PC-9 (cell line): ENCODE measurements at regions not wholly inside any gene's neighbourhood (a gene's known extent, or its start where the extent isn't known, plus 50 kb on each side); places are given as distances from the start of the nearest gene placed in this dataset.

Experiments used
- BruUV-seq: library from RNA; stranded (reverse); fragments of 400-500 nt; replicated peaks from 2 replicates; lab custom pipeline; 2021; lab: Mats Ljungman, UMichigan
- CTCF ChIA-PET: fragments of 300-600 bp; sonication (Branson Sonifier 250); formaldehyde crosslinking; loops from one replicate; lab custom pipeline; 2022; ENCODE audit warnings: antibody characterized with exemption; lab: Charles Lee
- POLR2A ChIA-PET: fragments of 300-600 bp; sonication (Branson Sonifier 250); formaldehyde crosslinking; loops from one replicate; lab custom pipeline; 2022; ENCODE audit warnings: antibody characterized with exemption; ENCODE audit not compliant: unreplicated experiment; lab: Charles Lee
- DNase-seq, 2 experiments: peaks; one replicate each; pipeline versions ENCODE4 v3.0.0 to v3.0.0-alpha.2; 2015 to 2022; ENCODE audit warnings: mixed read lengths in 1 of 2
- H2AFZ ChIP-seq: fragments of 200-600 bp; sonication (generic); 2 replicates; pipeline ENCODE4 v1.8.1; 2017; ENCODE audit warnings: antibody characterized with exemption
- H3F3A ChIP-seq: fragments of 200-600 bp; sonication (generic); 2 replicates; pipeline ENCODE4 v1.8.1; 2017; ENCODE audit warnings: antibody characterized with exemption, mild to moderate bottlenecking, low read depth; ENCODE audit not compliant: insufficient read depth
- H3K27ac ChIP-seq: fragments of 200-600 bp; sonication (generic); 2 replicates; pipeline ENCODE4 v1.6.1; 2016; ENCODE audit warnings: mixed run types
- H3K27me3 ChIP-seq: fragments of 200-600 bp; sonication (generic); 2 replicates; pipeline ENCODE4 v1.6.1; 2016; ENCODE audit warnings: low read depth, mixed run types; ENCODE audit not compliant: insufficient read depth
- H3K36me3 ChIP-seq: fragments of 200-600 bp; sonication (generic); 2 replicates; pipeline ENCODE4 v1.6.1; 2016; ENCODE audit warnings: low read depth, mixed run types
- H3K4me1 ChIP-seq: fragments of 200-600 bp; sonication (generic); replicated peaks from 2 replicates; pipeline ENCODE4 v1.6.1; 2016; ENCODE audit warnings: mixed run types; ENCODE audit not compliant: insufficient read depth
- H3K4me2 ChIP-seq: fragments of 200-600 bp; sonication (generic); 2 replicates; pipeline ENCODE4 v1.6.1; 2017; ENCODE audit warnings: mixed run types
- H3K4me3 ChIP-seq: fragments of 200-600 bp; sonication (generic); 2 replicates; pipeline ENCODE4 v1.6.1; 2016; ENCODE audit warnings: mixed run types
- H3K79me2 ChIP-seq: fragments of 200-600 bp; sonication (generic); 2 replicates; pipeline ENCODE4 v1.6.1; 2017; ENCODE audit warnings: low read depth, mixed run types
- H3K9me2 ChIP-seq: fragments of 200-600 bp; sonication (generic); 2 replicates; pipeline ENCODE4 v1.8.1; 2017; ENCODE audit warnings: mild to moderate bottlenecking; ENCODE audit not compliant: insufficient read depth
- H3K9me3 ChIP-seq: fragments of 200-600 bp; sonication (generic); 2 replicates; pipeline ENCODE4 v1.8.1; 2016; ENCODE audit warnings: low read depth; ENCODE audit not compliant: insufficient read depth
- H4K20me1 ChIP-seq: fragments of 200-600 bp; sonication (generic); 2 replicates; pipeline ENCODE4 v1.8.1; 2017; ENCODE audit not compliant: insufficient read depth
- EZH2 ChIP-seq: fragments of 200-600 bp; sonication (generic); IDR thresholded peaks from 2 replicates; pipeline ENCODE4 v1.8.0; 2017; ENCODE audit warnings: antibody characterized with exemption, low read depth
- intact Hi-C: fragments of 100-400 bp; cut with micrococcal nuclease; formaldehyde crosslinking; loops from one replicate; pipeline ENCODE4 v1.10.0; 2022; ENCODE audit not compliant: unreplicated experiment
- TF ChIP-seq, protein P1 (sequence below): fragments of 200-600 bp; sonication (generic); conservative IDR thresholded peaks from 2 replicates; pipeline ENCODE4 v1.6.1; 2017; ENCODE audit warnings: mixed run types, antibody characterized with exemption, mild to moderate bottlenecking, moderate library complexity

GRCh38 chrX:113269203-113269602 is 428.6 kb upstream of the AMOT start:
- no peaks in the 10 kb centered on the region for H3F3A ChIP-seq
- H2AFZ ChIP-seq = no peak overlapping the region
- H3K4me2 ChIP-seq = no peak overlapping the region
- no peaks in the 10 kb centered on the region for H3K9me2 ChIP-seq
- H3K79me2 ChIP-seq = no peaks in the 10 kb centered on the region
- no peak overlapping the region for H3K27ac ChIP-seq
- no peaks in the 10 kb centered on the region for H4K20me1 ChIP-seq
- DNase-seq = no peak
- H3K4me3 ChIP-seq = no peak overlapping the region
- no peaks in the 10 kb centered on the region for H3K27me3 ChIP-seq
- no peak for TF ChIP-seq EZH2
- TF ChIP-seq, protein P1, sequence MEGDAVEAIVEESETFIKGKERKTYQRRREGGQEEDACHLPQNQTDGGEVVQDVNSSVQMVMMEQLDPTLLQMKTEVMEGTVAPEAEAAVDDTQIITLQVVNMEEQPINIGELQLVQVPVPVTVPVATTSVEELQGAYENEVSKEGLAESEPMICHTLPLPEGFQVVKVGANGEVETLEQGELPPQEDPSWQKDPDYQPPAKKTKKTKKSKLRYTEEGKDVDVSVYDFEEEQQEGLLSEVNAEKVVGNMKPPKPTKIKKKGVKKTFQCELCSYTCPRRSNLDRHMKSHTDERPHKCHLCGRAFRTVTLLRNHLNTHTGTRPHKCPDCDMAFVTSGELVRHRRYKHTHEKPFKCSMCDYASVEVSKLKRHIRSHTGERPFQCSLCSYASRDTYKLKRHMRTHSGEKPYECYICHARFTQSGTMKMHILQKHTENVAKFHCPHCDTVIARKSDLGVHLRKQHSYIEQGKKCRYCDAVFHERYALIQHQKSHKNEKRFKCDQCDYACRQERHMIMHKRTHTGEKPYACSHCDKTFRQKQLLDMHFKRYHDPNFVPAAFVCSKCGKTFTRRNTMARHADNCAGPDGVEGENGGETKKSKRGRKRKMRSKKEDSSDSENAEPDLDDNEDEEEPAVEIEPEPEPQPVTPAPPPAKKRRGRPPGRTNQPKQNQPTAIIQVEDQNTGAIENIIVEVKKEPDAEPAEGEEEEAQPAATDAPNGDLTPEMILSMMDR = no peak
- ChIA-PET POLR2A (no interaction called here), CTCF (no interaction called here)
- no peaks in the 10 kb centered on the region for H3K9me3 ChIP-seq
- no peaks in the 10 kb centered on the region for H3K36me3 ChIP-seq
- no peaks in the 10 kb centered on the region for H3K4me1 ChIP-seq
- intact Hi-C loops = no loop called here
- no TSS peak for BruUV-seq

DNA sequence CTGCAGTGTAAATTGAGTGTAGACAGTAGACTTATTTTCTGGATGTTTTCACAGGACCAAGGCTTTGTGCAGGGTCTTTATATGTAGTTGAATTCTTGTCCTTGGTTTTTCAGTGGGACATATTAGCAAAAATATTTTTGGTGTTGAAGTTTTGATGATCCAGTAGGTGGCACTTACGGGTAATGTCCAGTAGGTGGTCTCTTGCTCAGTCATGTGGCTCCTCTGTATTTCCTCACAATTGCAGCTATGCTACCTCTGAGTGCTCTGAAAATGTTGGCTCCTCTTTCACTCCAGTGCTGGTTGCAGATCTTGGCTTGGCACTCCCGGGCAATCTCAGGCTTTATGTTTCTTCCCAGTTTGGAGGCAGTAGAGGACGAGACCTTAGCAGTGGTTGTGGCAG is 419.8 kb upstream of the AMOT start:
- no TSS peak for BruUV-seq
- POLR2A ChIA-PET = no interaction called here

DNA sequence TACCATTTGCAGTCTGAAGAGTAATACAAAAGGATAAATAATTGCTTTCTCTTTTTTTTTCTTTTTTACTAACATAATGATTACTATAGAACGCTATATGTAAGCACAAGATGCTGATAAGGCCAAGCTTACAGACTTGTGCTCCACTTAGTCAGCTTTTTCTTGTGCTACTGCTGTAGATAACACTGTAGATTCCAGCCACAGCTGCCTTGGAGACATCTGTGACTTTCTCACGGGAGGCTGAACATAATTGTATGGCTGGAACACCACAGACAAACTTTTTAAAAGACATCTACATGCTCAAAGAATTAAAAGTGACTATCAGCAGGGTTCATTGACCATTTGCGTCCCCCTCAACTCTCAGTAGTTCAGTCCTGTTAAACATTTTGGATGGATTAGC is 381.7 kb upstream of the AMOT start:
- Histone ChIP-seq H3K4me1 (no peaks in the 10 kb centered on the region), H3K27ac (no peak overlapping the region), H3K9me2 (no peaks in the 10 kb centered on the region; the same call in 1 of the 2 replicates), H4K20me1 (no peaks in the 10 kb centered on the region), H3K4me2 (no peak overlapping the region), H3K36me3 (no peaks in the 10 kb centered on the region), H3F3A (no peaks in the 10 kb centered on the region), H3K9me3 (no peaks in the 10 kb centered on the region), H3K27me3 (no peaks in the 10 kb centered on the region), H3K79me2 (no peaks in the 10 kb centered on the region), H2AFZ (no peak overlapping the region), H3K4me3 (no peak overlapping the region)
- TF ChIP-seq EZH2 = no peak
- TF ChIP-seq, protein P1 = no peak
- ChIA-PET POLR2A (no interaction called here), CTCF (no interaction called here)
- no TSS peak for BruUV-seq
- intact Hi-C loops = no loop called here
- DNase-seq = no peak

More for the DNA sequence above, 419.8 kb upstream of the AMOT start:
- no peaks in the 10 kb centered on the region for H3K9me3 ChIP-seq
- TF ChIP-seq, protein P1 = peak; percentile 56
- no peak for TF ChIP-seq EZH2
- no peak overlapping the region for H3K27ac ChIP-seq
- H3K4me3 ChIP-seq = no peak overlapping the region
- H3K4me2 ChIP-seq = no peak overlapping the region
- no peak for DNase-seq
- intact Hi-C loops = no loop called here
- H4K20me1 ChIP-seq = no peaks in the 10 kb centered on the region
- H3K9me2 ChIP-seq = no peaks in the 10 kb centered on the region
- no peaks in the 10 kb centered on the region for H3K27me3 ChIP-seq
- H3F3A ChIP-seq = no peaks in the 10 kb centered on the region
- H3K36me3 ChIP-seq = no peaks in the 10 kb centered on the region
- H2AFZ ChIP-seq = no peak overlapping the region
- H3K4me1 ChIP-seq = no peaks in the 10 kb centered on the region
- CTCF ChIA-PET = no interaction called here
- H3K79me2 ChIP-seq = no peaks in the 10 kb centered on the region
